H7 (cell line): ENCODE measurements at regions not wholly inside any gene's neighbourhood (a gene's known extent, or its start where the extent isn't known, plus 50 kb on each side); places are given as distances from the start of the nearest gene placed in this dataset.
"Not testable (repeated sequence)": the region's sequence is repeated elsewhere in the genome, so short reads cannot be mapped to it uniquely, and the experiment has no call there.

ENCODE experiments used
- DNase-seq: peaks from one replicate; pipeline ENCODE4 v3.0.0; 2012
- H3K27me3 ChIP-seq: 2 replicates; pipeline ENCODE4 v1.6.0; 2011; ENCODE audit warnings: mild to moderate bottlenecking, low read length; ENCODE audit not compliant: control insufficient read depth, insufficient read depth
- H3K36me3 ChIP-seq: replicated peaks from 2 replicates; pipeline ENCODE4 v1.5.1; 2011; ENCODE audit warnings: low read length; ENCODE audit not compliant: control insufficient read depth, insufficient read depth
- H3K4me3 ChIP-seq: 2 replicates; pipeline ENCODE4 v1.5.1; 2011; ENCODE audit warnings: low read depth, mild to moderate bottlenecking, control low read depth, low read length, moderate library complexity; ENCODE audit not compliant: insufficient read depth

- no peak for DNase-seq
- Histone ChIP-seq H3K4me3 (no peak overlapping the region), H3K27me3 (no peaks in the 10 kb centered on the region), H3K36me3 (no peaks in the 10 kb centered on the region)
These were observed 344.5 kb upstream of the CYRIA start for GRCh38 chr2:17010104-17010503.

DNA sequence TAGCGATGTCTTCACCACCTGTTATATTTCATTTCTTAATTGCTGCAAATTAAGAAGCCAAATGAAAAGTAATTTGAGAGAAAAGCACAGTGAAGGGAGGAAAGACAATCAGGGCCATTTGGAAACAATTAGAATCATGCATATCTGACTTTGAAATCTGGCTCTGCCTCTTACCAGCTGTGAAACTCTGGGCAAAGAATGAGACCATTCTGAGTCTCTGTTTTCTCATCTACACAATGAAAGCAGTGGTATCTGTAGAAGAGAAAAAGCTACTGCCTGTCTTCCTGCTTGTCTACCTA is 334.5 kb upstream of the CYRIA start:
- no peak for DNase-seq

DNA sequence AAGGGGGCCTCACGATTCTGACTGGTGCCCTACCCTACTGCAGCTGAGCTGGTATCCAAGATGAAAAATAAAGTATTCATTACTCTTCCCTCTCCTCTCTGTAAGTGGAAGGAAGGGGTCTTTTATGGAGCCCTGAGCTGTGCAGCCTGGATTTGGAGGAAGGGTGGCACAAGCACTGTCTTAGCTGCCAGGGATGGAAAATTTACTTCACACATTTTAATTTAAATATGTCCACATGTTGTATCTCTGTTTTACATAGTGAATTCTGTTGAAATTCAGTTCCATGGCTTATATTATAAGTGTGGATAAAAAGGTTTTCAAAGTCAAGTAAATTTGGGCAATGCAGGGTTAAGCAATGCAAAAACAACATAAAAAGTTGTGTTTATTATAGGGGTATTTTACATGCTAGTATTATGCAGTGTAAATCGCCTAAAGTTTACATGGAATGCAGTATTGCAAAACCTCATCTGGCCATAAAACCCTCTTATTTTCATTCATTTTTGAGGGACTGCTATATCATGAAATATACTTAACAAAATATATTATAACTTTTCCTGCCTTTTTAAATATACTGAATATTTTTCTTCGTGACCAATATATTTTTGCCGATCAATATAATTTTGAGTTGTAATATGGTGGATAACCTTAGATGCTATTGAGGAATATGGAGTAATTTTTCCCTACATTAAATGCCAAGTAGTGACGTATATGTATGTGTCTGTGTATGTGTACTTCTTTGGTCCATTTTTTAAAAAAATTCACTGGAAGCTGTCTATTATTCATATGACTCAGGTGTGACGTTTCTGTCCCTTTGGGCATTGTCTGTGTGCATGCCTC is 333.9 kb upstream of the CYRIA start:
- Histone ChIP-seq H3K4me3 (no peak overlapping the region), H3K36me3 (no peaks in the 10 kb centered on the region), H3K27me3 (no peaks in the 10 kb centered on the region)
- DNase-seq: no peak

More for the DNA sequence above, 334.5 kb upstream of the CYRIA start:
- Histone ChIP-seq H3K4me3 (no peak overlapping the region), H3K36me3 (no peaks in the 10 kb centered on the region), H3K27me3 (no peaks in the 10 kb centered on the region)

DNA sequence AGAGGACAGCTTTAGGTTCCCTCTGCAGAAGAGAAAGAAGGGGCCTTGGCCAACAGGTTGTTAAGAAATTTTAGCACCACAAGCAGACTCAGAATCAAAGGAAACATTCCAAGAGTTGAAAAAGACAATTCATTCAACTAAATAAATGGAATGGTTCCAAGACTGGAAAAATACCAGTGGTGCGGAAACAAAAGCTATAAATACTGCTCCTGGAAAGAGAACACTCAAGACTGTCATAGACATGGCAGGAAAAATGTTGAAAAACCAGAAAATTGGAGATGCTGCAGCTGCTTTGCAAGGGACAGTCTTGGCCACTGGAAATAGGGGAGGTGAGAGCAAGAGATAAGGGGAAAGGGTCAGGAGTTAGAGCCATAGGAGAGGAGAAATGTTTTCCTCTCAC is 312.7 kb upstream of the CYRIA start:
- DNase-seq: no peak
- no peak overlapping the region for H3K4me3 ChIP-seq
- H3K27me3 ChIP-seq: no peaks in the 10 kb centered on the region
- H3K36me3 ChIP-seq: no peaks in the 10 kb centered on the region

DNA sequence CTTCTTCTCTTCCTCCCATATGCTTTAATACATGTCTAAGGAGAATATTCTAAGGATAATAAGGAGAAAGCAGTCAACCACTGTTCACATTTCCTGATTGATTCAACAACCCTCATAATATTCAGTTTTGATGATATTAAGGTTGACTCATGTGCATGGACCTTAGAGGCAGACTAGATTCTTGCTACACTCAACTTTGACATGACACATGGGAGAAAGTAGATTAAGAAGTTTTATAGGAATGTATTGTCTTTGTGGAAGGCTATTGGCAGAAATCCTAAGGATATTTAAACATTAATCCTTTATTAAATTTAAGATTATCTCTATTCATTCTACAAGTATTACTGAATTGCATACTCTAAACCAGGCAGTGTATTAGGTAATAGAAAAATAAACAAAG is 309.1 kb upstream of the CYRIA start:
- Histone ChIP-seq H3K27me3 (no peaks in the 10 kb centered on the region), H3K4me3 (no peak overlapping the region), H3K36me3 (no peaks in the 10 kb centered on the region)
- no peak for DNase-seq

DNA sequence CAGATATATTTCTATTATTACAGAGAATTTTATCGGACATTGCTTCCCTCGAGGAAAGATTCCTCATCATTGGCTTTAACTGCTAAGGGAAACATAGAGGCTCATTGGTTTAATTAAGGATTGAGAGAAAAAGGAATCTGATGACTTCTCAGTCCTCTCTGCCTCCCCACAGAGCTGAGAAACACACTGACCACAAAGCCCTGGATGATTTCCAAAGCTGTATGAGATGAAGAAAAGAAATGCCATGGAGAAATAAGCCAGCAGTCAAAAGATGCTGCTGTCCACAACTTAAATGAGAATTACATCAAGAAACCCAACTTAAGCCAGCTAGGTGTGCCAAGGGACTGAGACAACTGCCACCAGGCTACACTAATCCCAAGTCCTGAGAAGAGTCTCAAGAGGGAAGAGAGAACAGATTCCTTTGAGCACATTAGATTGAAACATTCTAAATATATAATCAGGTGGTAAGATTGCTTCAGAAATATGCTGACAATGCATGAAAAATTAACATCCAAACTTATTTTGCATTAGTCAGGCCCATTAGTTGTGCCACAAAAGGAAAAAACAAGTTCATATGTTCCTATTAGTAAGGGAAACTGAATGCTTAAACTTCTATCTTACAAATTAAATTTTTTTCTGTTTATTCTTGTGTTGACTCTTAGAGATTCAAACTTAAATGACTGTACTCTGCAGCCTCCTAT is 308.1 kb upstream of the CYRIA start:
- H3K36me3 ChIP-seq: no peaks in the 10 kb centered on the region
- no peak overlapping the region for H3K4me3 ChIP-seq
- H3K27me3 ChIP-seq: no peaks in the 10 kb centered on the region
- no peak for DNase-seq

DNA sequence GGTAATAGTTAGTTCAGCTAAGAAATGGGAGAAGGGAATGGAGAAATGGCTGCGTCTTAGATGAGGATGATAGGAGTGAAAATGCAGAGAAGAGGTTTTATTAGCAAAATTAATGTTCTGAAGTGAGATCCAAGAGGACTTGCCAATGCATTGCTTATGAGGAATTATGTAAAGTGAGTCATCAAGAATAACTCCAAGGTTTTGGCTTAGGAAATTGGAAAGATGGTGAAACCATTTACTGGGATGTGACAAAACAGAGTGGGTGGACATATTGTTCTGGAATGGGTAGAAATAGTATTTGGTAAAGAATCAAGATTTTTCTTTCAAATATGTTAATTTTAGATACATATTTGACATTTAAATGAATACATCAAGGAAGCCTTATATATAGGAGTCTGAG is 306.6 kb upstream of the CYRIA start:
- no peak overlapping the region for H3K4me3 ChIP-seq
- no peaks in the 10 kb centered on the region for H3K36me3 ChIP-seq
- H3K27me3 ChIP-seq: no peaks in the 10 kb centered on the region
- DNase-seq: no peak

DNA sequence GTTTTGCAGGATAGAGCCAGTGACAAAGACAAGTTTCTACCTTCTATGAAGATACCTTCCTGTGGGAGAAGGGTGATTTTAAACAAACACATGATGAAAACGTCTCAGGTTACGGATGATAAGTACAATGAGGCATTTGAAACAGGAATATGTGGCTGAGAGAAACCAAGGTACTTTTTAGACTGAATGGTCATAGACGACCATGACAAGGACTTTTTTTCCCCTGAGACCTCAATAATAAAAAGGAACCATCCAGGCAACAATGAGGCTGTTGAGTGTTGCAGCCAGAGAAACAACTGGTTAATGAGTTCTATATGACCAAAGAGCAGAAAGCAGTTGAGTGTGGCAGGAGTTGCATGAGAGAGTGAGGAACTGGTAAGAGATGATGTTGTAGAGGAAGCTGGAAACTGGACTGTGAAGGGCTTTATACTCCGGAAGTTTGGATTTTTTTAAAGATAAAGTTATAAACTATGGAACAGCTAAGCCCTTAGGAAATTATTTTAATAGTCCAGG is 306.1 kb upstream of the CYRIA start:
- Histone ChIP-seq H3K36me3 (no peaks in the 10 kb centered on the region), H3K27me3 (no peaks in the 10 kb centered on the region), H3K4me3 (no peak overlapping the region)
- no peak for DNase-seq

GRCh38 chr2:16970948-16971347 is 305.3 kb upstream of the CYRIA start:
- not testable (repeated sequence) for H3K36me3 ChIP-seq, DNase-seq, H3K27me3 ChIP-seq, H3K4me3 ChIP-seq

GRCh38 chr2:16962505-16962904 is 296.9 kb upstream of the CYRIA start:
- no peak for DNase-seq
- no peaks in the 10 kb centered on the region for H3K36me3 ChIP-seq

DNA sequence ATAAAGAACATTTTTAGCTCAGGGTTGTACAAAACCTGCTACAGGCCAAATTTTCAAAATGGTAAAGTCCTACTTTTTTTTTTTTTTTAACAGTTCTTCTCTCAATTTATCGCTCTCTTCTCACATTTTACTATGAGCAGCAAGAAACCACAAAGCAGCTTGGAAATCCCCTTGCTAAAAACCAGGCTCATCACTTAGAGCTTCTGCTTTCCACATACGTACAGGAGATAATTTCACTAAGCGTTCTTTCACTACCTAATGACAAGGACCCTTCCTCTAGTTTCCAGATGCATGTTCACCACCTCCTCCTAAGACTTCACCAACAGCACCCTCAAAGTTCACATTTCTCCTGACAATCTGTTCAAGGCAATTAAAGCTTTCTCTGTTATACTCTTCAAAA is 294.9 kb upstream of the CYRIA start:
- Histone ChIP-seq H3K27me3 (no peaks in the 10 kb centered on the region), H3K4me3 (no peak overlapping the region), H3K36me3 (no peaks in the 10 kb centered on the region)
- no peak for DNase-seq

More at GRCh38 chr2:16962505-16962904, 296.9 kb upstream of the CYRIA start:
- Histone ChIP-seq H3K27me3 (no peaks in the 10 kb centered on the region), H3K4me3 (no peak overlapping the region)

DNA sequence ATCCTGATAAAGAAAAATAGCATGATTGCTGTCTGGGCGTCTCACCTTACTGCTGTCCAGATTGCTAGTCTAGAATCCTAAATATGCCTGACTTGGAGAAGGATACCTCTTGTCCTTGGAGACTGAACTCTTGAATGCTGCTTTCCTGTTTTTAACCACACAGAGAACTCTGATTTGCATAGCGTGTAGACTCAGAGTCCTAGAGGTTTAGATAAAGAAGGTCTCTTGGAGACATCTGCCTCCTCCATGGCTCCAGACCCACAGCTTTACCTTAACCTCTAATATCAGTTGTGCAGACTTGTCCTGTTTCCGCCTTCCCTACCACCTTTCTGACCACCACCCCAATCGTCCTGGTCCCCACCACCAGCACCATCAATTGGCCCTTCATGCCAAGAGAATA is 292.6 kb upstream of the CYRIA start:
- no peaks in the 10 kb centered on the region for H3K27me3 ChIP-seq
- H3K36me3 ChIP-seq: no peaks in the 10 kb centered on the region
- no peak for DNase-seq
- no peak overlapping the region for H3K4me3 ChIP-seq

DNA sequence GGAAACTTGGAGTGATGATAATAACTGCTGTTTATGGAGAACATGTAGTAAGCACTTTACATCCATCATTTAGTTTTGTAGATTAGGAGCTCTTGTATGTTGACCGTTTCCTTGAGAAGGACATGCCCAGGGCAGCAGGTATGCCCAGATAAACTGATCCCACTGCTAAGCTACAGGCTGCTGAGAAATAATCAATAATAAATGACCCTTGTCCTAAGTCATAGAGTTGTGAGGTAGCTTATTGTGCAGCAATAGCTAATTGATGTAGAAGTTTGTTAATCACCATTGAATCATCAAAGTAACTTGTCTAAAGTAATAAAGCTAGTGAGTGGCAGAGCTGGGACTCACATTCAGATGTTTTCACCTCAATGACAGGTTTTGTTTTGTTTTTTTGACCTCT is 287.2 kb upstream of the CYRIA start:
- Histone ChIP-seq H3K36me3 (no peaks in the 10 kb centered on the region), H3K4me3 (no peak overlapping the region), H3K27me3 (no peaks in the 10 kb centered on the region)
- DNase-seq: no peak

GRCh38 chr2:16952368-16952767 is 286.7 kb upstream of the CYRIA start:
- Histone ChIP-seq H3K27me3 (no peaks in the 10 kb centered on the region), H3K4me3 (no peak overlapping the region), H3K36me3 (no peaks in the 10 kb centered on the region)
- peak; percentile 0 for DNase-seq

- H3K4me3 ChIP-seq: no peak overlapping the region
- no peaks in the 10 kb centered on the region for H3K36me3 ChIP-seq
- DNase-seq: no peak
- H3K27me3 ChIP-seq: no peaks in the 10 kb centered on the region
These were observed 284.8 kb upstream of the CYRIA start for GRCh38 chr2:16950436-16950835.
